ENCODE measurements at regions not wholly inside any gene's neighbourhood (a gene's known extent, or its start where the extent isn't known, plus 50 kb on each side); places are given as distances from the start of the nearest gene placed in this dataset.

DNA sequence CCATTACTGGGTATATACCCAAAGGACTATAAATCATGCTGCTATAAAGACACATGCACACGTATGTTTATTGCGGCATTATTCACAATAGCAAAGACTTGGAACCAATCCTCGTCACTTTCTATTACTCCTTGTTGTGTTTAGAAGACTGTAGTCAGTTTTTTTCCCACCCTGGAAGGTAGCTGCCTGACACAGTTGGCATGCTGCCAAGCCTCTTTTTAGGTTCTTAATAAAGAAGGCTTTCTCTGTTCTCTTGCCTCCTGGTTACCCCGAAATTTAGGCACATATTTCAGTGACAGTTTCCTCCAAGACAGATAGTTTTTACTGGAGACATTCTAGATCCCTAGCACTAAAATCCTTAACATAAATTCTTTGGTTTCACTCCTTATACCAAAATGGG lies 205.4 kb upstream of the PCSK5 start:
- no peak for TF ChIP-seq FOXJ3 (CRISPR knock-in tag; IDR thresholded peaks at IDR 0.05)
- TF ChIP-seq, protein P1, sequence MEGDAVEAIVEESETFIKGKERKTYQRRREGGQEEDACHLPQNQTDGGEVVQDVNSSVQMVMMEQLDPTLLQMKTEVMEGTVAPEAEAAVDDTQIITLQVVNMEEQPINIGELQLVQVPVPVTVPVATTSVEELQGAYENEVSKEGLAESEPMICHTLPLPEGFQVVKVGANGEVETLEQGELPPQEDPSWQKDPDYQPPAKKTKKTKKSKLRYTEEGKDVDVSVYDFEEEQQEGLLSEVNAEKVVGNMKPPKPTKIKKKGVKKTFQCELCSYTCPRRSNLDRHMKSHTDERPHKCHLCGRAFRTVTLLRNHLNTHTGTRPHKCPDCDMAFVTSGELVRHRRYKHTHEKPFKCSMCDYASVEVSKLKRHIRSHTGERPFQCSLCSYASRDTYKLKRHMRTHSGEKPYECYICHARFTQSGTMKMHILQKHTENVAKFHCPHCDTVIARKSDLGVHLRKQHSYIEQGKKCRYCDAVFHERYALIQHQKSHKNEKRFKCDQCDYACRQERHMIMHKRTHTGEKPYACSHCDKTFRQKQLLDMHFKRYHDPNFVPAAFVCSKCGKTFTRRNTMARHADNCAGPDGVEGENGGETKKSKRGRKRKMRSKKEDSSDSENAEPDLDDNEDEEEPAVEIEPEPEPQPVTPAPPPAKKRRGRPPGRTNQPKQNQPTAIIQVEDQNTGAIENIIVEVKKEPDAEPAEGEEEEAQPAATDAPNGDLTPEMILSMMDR (IDR thresholded peaks at IDR 0.05) = no peak
- TF ChIP-seq MXI1 (IDR thresholded peaks at IDR 0.05; ENCODE audit: low read depth, low read length) = no peak
- TF ChIP-seq SMC3 (IDR thresholded peaks at IDR 0.05; ENCODE audit: low read depth, low read length) = no peak
